Stimulated activated CD4-positive, alpha-beta T cell treated with anti-CD3 and anti-CD28 coated beads, Interleukin-12 subunit alpha, Interleukin-12 subunit beta, amount 100 ng/mL, for 48 hours (primary cell): ENCODE measurements at regions not wholly inside any gene's neighbourhood (a gene's known extent, or its start where the extent isn't known, plus 50 kb on each side); places are given as distances from the start of the nearest gene placed in this dataset.
"Not testable (repeated sequence)": the region's sequence is repeated elsewhere in the genome, so short reads cannot be mapped to it uniquely, and the experiment has no call there.

Source experiments
- DNase-seq, 3 donors: peaks; one replicate each; pipeline ENCODE4 v3.0.0-alpha.2; 2020; ENCODE audit warnings: low read depth in 2 of 3, low spot score in 1 of 3

DNA sequence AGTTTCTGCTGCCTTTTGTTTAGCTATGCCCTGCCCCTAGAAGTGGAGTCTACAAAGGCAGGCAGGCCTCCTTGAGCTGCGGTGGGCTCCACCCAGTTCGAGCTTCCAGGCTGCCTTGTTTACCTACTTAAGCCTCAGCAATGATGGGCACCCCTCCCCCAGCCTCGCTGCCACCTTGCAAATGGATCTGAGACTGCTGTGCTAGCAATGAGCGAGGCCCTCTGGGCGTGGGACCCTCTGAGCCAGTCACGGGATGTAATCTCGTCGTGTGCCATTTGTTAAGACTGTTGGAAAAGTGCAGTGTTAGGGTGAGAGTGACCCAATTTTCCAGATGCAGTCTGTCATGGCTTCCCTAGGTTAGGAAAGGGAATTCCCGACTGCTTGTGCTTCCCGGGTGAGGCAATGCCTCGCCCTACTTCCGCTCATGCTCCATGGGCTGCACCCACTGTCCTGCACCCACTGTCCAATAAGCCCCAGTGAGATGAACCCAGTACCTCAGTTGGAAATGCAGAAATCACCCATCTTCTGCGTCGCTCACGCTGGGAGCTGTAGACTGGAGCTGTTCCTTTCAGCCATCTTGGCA lies 1641.8 kb upstream of the TMEFF2 start:
- DNase-seq = not testable (repeated sequence)

DNA sequence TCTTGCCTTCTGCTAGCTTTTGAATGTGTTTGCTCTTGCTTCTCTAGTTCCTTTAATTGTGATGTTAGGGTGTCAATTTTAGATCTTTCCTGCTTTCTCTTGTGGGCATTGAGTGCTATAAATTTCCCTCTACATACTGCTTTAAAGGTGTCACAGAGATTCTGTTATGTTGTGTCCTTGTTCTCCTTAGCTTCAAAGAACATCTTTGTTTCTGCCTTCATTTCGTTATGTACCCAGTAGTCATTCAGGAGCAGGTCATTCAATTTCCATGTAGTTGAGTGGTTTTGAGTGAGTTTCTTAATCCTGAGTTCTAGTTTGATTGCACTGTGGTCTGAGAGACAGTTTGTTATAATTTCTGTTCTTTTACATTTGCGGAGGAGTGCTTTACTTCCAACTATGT lies 1639.2 kb upstream of the TMEFF2 start:
- not testable (repeated sequence) for DNase-seq

DNA sequence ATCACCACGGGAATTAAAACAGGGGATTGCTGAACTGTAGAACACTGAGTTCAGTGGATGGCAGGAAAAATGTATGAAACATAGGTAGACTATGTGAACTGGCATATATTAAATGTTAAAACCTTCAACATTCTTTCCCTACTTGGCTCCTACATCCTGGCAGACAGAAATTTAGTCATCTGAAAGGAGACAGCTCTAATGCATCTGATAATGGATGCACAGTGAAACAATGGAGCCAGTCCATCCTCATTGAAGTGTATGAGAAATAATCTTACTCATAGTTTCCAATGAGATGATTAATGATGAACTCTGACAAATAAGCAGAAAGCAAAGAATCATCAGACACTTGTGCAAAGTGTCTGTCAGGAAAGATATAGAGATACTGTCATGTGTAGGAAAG lies 1629.7 kb upstream of the TMEFF2 start:
- DNase-seq = no peak

DNA sequence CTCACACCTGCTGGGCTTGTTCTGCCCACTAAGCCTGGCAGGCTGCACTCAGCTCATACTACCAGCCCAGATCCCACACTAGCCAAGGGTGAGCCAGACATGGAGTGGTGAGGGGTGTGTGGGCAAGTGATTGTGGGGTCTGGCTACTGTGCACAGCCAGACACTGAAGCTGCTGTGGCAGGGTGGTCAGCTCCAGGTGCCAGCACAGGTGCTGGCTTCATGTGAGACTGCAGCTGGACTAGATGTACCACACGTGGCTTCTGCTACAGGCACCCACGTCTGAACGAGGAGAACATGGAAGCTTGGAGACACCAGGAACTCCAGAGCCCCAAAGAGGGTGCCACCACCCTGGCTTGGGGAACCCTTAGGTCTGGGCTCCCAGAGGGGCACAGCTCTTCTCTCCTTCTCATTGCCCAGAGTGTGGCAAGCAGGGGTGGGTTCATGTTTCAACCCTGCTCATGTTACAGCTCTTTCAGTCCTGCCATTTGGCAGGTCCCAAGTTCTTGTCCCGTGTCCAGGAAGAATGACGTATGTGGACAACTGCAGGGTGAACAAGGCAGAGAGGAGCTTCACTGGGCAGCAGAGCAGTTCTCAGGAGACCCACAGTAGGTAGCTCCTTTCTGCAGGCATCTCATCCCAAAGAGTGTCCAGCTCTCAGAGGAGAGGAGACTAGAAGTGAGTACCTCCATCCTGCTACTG lies 1624.2 kb upstream of the TMEFF2 start:
- no peak for DNase-seq

DNA sequence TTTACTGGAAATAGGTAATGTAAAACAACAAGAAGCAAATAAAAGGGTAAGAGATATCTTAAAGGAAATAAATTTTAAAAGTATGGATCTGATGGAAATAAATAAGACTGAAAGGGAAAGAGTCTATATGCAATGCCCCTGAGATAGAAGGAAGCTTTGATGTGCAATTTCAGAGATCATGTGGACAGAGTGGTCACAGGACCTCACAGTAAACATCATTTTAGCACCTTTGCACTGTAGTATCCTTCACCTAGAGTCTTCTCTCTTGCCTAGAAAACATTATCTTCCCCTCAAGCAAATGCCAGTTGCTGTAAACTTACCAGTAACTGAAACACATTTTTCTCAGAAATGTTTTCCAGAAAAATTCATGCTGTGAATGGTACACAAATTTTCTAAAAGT lies 1621.3 kb upstream of the TMEFF2 start:
- DNase-seq = no peak

DNA sequence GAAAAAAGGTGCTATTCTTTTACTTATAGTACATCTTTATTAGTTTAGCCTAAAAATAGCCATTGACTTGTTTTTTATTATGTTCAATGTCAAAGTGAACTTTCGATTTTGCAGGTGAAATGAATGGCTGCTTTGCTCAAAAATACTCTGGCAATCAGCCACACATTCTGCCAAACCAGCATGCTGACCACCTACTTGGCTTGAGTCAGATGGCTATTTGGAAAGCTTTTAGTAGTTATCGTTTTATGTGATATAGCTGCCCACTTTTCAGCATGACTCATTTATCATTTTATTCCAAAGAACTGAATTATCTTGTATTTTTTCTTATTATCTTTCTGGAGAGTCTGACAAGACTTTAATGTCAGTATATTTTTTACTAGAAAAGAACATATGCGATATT lies 1615.8 kb upstream of the TMEFF2 start:
- DNase-seq = no peak

DNA sequence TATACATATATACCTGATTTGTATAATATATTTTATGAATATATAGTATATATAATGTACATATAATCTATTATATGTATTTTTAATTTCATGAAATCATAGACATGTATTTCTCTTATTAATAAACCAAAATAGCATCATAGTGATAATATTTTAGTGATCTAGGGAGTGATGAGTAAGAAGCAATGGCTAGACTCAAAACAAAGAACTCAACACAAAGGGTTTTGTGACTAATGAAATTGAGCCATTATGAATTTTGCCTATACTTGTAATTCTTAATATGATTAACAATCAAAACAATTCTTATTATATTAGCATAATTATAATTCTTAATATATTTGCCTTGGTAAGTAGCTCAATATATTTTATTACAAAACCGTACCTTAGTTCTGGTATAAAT lies 1614.1 kb upstream of the TMEFF2 start:
- no peak for DNase-seq

DNA sequence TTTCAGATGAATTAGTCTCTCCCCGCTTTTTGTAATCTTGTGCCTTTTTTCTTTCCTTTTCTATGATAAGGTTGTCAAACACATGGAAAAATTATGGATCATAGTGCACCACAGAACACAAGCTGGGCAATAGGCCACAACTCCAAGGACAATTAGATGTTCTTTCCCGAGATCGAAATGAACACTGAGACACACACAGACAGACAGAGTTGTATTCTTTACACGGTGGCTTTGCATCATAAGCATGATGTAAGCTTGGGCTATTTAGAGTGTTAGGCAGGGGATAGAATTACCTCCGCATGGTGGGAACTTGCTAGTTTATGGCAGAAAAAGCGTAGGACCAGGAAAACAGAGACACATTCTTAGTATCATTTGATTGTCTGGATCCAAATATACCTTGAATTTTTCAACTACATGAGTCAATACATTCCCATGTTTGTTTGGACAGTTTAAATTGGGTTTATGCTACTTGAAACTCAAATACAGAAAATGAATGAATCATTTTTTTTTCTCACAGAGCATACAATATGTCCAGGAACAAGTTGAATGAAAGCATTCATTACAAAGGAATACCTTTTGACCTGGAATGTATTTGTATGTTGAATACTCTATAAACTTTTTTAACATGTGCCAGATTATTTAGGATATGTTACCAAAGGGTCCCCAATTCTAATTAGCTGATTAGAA lies 1611.5 kb upstream of the TMEFF2 start:
- DNase-seq = no peak

DNA sequence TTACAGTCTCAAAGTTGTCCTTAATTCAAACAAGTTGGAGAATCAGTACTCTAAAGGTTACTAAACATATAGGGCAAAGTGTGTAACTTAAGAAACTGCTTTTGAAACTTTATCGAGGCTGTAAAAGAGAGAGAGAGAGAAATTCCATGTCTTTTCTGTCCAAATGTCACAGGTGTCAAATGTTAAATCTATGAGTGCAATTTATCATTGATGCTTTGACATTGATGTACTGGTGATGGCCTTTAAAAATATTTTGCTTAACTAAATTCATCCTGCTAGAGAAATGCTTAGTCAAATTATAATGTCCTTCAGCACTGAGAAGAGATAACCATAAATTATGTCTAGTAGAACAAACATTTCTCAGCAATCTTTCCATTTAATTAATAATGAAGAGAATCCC lies 1602.1 kb upstream of the TMEFF2 start:
- DNase-seq = no peak

DNA sequence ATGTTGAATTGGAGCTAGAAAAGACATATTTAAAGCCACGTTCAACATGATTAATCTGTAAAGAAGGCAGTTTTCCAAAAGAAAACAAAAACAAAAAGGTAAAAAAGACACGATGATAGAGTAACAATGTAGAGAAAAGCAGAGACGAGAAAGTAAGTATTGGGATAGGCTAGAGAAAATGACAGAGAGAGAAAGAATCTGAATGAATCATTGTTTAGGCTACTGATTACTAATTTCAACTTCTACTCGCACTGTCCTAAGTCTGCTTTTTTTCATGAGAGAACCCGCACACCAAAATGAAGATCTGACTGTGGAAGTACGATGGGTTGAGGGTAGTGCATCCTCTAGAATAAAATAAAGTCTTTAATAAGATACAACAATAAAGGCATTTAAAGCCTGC lies 1599.2 kb upstream of the TMEFF2 start:
- no peak for DNase-seq

DNA sequence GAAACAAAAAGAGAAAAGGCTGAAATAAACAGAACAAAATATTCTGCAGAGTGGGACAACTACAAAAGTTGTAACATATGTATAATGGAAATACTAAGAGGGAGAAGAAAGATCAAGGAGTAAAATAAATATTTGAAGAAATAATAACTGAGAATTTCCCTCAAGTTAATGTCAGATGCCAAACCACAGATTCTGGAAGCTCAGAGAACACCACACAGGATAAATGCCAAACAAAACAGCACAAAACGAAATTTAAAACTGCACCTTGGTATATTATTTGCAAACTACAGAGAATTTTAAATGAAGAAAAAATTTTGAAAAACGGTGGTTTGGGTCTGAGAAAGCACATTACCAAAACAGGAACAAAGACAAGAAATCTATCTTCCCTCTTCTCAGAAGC lies 1588.9 kb upstream of the TMEFF2 start:
- no peak for DNase-seq

DNA sequence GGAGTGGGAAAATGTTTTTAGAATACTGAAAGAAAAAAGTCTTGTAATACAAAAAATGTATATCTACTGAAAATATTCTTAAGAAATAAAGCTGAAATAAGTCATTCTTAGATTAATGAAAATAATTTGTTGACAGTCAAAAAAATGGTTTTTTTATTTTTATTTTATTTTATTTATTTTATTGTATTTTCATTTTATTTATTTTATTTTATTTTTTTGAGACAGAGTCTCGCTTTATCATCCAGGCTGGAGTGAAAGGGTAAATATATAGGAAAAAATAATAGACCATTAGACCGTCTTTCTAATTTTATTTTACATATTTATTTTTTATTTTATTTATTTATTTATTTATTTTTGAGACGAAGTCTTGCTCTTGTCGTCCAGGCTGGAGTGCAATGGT lies 1583.6 kb upstream of the TMEFF2 start:
- no peak for DNase-seq

DNA sequence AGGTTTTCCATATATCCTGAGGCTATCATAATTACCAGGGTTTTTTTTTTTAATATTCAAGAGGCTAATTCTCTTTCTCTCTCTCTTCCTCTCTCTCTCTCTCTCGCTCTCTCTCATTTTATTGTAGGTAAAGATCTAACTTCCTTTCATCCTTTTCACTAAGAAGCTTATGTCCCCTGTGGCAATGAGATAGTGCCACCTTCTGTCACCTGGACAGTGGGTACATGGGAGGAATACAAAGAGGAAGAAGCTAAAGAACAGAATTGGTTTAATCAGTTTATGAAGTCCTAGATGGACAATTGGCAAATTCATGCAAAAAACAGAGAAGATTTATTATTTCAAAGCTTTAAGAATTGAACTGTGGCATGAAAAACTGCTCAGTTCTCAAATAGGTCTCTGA lies 1582.3 kb upstream of the TMEFF2 start:
- no peak for DNase-seq

DNA sequence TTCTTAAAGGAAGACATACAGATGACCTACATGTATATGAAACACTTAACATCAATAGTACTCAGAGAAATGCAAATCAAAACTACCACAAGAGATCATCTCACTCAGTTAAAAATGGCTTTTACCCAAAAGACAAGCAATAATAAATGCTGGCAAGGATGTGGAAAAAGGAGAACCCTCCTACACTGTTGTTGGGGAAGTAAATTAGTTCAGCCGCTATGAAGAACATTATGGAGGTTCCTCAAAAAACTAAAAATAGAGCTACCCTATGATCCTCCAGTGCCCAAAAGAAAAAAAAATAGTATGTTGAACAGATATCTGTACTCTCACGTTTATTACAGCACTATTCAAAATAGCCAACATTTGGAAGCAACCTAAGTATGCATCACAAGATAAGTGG lies 1579.4 kb upstream of the TMEFF2 start:
- no peak for DNase-seq

DNA sequence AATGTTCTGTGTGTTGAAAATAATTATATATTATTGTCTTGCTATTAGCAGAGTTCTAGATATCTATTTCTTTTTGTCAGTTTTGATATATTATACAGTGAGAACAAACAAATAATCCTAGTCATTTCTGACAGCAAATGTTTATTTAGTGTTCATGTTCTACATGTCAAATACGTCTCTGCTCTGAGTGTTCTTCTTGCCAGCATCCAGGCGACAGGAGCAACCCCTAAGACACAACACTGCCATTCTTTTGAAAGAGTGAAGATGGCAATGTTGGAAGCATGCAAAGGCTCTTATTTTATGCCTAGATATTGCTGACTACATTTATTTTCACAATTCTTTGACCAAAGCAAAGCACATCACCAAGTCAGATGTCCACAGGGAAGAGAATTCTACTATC lies 1556.6 kb upstream of the TMEFF2 start:
- DNase-seq = no peak

DNA sequence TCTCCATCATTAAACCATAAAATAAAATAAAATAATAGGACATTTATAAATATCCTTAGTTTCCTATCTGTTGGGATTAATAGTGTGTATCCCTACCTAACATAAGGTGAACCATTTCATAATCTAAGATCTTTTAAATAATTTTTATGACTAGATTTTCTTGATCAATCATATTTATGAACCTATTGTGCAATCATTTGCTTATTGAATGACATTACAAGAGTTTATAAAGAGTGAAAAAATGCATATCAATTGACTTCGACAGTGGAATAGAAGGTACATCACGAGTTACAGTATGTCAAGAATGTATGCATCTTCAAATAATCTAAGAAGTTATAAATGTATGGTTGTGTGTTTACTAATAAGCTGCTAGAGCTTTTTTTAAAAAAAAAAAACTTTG lies 1554.8 kb upstream of the TMEFF2 start:
- no peak for DNase-seq

DNA sequence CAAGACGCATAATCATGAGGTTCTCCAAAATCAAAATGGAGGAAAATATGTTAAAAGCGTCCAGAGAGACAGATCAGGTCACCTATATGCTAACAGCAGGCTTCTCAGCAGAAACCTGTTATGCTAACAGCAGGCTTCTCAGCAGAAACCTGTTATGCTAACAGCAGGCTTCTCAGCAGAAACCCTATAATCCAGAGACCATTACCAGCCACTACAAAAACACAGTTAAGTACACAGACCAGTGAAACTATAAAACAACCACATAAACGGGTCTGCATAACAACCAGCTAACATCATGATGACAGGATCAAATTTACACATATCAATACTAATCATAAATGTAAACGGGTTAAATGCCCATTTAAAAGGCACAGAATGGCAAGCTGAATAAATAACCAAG lies 1548.4 kb upstream of the TMEFF2 start:
- no peak for DNase-seq

DNA sequence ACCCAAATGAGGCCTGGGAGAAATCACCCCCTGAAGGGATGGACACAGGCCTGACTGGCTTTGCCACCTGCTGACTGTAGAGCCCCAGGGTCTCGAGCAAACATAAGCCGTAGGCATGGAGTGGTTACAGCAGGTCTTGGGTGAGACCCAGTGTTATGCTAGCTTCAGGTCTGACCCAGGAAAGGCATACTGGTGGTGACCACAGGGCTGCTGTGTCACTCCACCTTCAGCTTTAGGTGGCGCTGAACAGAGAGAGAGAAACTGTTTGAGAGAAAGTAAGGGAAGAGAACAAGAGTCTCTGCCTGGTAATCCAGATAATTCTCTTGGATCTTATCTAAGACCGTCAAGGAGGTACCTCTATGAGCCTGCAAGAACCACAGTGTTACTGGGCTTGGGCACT lies 1544.2 kb upstream of the TMEFF2 start:
- no peak for DNase-seq

DNA sequence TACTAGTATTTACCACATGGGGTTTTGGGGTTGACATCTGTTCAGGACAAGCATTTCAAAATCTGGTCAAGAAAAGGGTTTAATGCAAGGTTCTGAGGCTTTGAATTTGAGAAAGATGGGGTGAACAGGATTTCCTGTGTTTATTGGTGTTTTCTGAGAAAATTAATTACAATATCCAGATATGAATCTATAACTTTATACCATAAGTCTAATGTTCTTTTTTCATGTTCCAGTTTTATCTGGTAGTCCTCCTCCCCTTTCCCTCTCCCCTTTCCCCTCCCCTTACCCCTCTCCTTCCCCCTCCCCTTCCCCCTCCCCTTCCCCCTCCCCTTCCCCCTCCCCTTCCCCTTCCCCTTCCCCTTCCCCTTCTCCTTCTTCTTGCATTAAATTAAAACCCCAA lies 1518.2 kb upstream of the TMEFF2 start:
- DNase-seq = no peak

DNA sequence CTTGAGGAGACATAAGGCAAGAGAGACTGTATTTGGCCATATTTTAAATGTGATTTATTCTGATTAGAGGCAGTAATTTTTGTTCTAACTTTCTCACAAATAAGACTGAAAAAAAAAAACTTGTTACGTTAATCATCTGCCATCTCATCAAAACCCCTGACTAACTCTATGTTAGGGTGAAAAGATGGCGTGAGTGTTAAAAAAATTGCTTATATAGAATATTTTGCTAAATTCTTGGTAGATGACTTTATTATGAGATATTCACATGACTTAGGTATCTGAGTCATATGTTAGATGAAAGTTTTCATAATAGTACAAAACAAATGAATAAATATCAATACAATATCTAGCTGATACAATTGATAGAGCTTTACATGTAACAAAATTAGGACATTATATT lies 1508.7 kb upstream of the TMEFF2 start:
- no peak for DNase-seq

DNA sequence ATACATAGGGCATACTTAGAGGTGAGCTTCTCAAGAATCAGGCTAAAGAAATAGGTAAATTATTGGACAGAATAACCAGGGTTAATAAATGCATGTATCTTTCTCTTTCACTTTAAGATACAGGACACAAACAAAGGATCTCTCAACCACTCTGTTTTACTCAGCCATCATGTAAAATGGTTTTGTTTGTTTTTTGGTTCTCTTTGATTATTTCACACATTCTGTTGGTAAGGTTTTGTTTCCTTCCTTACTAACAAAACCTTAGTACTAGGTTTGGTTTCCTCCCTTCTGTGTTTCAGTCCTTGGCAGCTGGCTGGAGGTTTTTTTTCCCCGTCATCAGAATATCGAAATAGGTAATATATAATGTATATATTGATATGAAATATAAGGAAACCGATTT lies 1506.8 kb upstream of the TMEFF2 start:
- no peak for DNase-seq

DNA sequence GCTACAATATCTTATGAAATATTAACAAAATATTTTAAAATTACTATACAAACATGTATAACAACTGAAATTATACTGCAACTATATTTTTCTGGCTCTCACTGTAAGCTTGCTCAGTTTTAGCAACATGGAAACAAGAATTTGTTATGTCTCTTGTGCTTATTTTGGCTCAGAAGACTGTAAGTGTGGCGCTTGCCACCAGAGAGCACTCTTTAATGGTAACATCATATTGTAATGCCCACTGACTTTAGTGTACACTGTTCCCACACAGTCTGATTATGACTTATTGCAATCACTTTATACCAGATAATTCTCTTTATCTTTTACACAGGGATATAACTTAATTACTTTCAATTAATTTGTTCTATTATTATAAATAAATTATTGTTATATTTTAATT lies 1500.6 kb upstream of the TMEFF2 start:
- DNase-seq = no peak

DNA sequence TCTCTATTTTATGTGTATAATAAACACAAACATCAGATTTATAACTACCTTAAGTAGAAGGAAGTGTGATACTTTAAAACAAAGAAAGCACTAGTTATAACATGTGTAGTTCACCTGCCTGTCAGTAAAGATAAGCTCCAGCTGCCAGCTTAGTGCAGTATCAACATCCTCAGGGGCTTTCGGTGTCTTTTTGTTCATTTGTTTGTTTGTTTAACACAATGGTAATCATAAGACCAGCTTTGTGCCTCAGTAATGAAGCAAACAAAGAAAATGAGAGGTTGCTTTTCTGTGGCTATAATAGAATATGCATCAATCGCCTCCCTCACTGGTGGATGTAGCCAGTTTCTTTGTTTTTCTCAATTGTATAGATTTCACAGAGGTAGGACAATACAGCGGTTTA lies 1499.0 kb upstream of the TMEFF2 start:
- DNase-seq = no peak
